NCI-H2107 treated with DMSO at 0.1 percent for 48 hours (cell line): ENCODE measurements at regions not wholly inside any gene's neighbourhood (a gene's known extent, or its start where the extent isn't known, plus 50 kb on each side); places are given as distances from the start of the nearest gene placed in this dataset.
"Not testable (repeated sequence)": the region's sequence is repeated elsewhere in the genome, so short reads cannot be mapped to it uniquely, and the experiment has no call there.

Experiments
- DNase-seq: peaks from one replicate; lab custom pipeline; 2025; ENCODE audit not compliant: unreplicated experiment; lab: John Stamatoyannopoulos, UW

DNA sequence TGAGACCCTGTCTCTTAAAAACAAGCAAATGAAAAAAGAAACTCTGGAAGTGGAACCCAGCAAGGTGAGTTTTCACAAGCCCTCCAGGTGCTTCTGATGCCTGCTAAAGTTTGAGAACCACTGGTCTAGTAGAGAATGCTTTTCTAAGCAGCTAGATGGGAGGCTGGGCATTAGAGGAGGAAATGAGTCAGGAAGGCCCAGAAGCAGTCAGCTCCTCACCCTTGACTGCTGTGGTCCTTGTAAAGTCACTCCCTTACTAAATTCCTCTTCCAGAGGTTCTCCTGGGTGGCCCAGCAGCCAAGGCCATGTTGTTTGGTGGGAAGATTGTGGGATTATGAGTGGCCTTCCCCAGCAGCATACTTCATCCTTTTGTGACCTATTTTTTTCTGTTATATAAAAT, 52.0 kb upstream of the FYN start:
- DNase-seq: no peak

DNA sequence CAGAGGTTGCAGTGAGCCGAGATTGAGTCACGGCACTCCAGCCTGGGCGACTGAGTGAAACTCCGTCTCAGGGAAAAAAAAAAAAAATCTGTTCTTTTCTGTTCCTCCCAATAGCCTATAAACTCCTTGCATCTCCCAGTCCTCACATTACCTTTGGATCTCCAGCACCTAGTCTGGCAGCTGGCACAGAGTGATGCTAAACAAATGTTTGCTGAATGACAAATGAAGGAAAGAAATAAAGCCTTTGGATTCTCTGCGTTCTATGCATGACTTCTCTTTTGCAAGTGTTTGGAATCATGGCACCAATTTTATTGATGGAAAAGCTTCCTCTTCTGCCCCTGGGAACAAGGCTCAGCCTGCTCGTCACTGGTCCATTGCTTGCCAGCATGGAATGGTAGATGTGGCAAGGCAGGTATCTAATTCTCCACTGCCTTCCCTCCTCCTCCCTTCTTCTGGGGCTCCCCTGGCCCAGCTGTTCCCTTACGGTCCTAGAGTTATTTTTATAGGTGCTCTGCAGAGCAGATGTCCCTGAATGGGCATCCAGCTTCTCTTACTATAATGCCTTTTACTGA, 53.6 kb upstream of the FYN start:
- DNase-seq: peak; percentile 58

DNA sequence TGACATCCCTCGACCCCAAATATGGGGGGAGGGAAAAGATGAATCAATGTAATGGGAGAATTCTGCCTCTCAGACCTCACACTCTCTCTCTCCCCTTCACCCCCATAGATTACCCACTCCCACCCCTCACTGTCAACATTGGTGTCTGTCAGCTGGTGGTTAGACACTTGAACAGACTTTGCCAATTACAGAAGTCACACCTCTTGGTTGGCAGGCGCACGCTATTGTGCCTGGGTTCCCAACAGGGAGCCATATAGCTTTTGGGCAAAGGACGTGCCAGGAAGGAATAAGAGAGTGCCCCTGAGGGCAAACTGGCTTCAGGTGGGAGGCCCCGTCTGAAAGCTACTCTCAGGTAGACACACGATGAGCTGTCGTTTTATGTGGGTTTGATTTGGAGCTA, 54.1 kb upstream of the FYN start:
- DNase-seq: peak; percentile 81

DNA sequence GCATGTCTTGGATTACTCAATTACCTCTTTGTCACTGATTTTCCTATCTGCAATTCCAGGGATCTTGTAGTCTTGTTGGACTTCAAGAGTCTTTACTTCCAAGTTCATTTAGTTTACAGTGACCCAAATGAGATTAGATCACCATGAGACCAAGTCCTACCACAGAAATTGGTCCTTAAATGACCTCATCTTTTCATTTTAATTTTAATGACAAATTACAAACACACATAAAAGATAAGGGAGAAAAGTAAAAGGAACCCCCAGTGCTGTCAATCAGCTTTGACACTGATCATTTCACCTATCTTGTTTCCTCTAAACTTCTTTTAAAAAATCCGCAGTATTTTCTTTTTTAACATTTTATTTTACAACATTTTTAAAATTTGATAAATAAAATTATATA, 54.9 kb upstream of the FYN start:
- no peak for DNase-seq

DNA sequence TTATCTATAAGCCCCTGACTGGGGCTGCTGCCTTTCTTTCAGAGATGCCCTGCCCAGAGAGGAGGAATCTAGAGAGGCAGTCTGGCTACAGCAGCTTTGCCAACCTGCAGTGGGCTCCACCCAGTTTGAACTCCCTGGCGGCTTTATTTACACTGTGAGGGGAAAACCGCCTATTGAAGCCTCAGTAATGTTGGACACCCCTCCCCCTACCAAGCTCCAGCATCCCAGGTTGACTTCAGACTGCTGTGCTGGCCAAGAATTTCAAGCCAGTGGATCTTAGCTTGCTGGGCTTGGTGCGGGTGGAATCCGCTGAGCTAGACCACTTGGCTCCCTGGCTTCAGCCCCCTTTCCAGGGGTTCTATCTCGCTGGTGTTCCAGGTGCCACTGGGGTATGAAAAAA, 61.4 kb upstream of the FYN start:
- peak; percentile 41 for DNase-seq

DNA sequence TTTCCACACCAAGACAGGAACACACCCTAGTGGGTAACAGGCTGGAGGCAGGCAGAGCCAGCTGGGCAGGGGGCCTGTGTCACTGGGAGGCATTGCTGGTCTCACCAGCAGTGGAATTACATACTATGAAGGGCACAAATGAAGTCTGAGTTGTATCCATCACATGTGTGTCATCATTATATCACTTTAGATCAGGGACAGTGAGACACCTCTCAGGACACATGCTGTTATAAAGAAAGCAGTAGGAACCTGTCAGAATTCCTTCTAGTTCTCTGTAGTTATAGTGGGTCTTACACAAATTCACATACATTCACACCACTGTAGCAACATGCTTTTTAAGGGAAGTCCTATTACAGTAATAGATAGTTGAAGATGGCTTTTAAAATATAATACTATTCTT, 63.5 kb upstream of the FYN start:
- DNase-seq: no peak

DNA sequence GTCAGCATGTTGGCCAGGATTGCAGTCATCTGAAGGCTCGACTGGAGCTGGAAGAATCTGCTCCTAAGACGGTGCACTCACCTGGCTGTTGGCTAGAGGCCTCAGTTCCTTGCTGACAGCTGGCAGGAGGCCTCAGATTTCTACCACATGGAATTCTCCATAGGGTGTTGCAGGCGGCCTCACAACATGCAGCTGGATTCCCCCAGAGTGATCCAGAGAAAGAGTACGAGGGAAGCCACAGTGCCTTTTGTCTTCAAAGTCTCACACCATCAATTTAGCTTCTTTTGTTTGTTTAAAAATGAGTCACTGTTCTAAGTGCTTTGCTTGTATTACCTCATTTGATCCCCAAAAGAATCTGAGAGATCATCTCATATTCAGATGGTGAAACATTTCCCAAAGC, 65.5 kb upstream of the FYN start:
- DNase-seq: peak; percentile 56

DNA sequence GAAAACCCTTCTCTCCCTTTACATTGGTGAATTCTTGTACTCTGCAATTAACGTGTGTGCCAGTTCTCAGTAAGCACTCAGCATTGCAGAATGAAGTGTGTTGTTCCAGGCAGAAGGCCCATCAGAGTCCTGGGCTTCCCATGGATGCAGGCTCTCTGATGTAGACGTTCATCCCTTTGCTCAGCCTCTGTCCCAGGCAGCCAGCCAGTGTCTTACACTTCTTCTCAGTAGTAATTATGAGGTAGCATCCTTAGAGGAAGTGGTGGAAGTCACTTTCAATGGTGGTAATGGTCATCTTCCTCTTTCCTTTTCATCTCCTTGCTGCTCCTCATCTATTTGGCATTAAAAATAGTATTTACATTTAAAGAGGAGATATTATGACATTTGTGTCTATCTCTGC, 66.7 kb upstream of the FYN start:
- no peak for DNase-seq

DNA sequence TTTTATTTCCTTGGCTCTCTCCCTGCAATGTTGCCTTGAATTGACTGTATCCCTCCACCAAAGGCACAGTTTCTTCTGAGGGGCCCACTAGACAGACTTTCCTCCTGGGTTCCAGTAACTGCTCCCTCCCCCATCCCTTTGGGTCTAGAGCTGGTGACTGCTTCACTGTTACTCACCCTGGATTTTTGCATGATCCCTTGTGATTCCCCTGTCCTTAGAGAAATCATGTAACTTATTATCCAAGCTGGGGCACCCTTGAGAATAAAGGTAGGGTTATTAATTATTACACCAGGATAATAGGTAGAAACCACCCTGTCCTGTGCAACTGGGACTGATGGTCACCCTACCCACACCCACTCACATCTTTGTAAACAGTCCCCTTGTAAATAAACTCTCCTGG, 67.5 kb upstream of the FYN start:
- no peak for DNase-seq

DNA sequence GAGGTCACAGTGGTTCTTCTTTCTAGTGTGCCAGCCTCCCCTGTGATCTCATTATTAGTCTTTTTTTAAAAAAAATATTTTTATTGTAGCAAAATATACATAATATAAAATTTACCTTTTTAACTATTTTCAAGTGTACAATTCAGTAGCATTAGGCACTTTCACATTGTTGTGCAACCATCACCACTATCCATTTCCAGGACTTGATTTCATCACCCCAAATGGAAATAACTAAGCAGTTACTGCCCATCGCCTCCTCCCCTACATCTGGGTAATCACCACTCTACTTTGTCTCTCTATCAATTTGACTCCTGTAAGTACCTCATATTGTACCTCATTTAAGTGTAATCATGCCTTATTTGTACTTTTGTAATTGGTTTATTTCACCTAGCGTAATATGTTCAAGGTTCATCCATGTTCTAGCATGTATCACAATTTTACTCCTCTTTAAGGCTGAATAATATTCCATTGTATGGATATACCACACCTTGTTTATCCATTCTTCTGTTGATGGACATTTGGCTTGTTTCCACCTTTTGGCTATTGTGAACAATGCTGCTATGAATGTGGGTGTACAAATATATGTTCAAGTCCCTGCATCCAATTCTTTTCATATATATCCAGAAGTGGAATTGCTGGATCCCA, 68.6 kb upstream of the FYN start:
- no peak for DNase-seq

DNA sequence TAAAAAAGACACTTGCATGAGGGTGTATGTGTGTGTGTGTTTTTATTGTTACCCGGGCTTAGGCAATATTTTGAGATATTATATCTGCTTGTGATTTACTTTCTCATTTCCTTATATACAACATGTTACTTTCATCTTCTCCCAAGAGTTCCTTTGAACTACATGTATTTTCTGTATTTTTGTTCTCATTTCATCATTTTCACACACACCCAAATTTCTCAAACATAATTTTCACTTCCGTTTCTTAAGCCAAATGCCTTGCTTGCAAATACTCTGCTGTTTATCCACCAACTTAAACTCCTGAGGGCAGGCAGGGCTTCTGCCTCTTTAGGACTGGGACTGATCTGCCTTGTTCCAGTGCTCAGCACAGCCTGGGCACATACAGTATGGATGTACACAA, 69.3 kb upstream of the FYN start:
- no peak for DNase-seq

DNA sequence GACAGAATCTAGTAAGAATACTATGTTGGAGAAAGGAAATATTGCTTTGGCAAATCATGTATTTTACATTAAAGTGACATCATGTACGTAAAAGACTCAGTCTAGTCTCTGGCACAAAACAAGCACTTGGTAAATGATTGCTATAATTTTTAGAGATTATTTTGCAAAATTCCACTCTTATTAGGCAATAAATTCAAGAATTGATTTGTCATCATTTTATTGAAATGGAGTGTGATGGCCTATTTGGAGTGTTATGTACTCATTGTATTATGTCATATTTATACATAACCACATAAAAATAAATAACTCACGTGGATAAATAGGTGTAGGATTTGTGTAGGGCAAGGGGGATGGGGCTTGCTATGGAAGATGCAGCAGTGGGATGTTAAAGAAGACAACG, 70.0 kb upstream of the FYN start:
- no peak for DNase-seq

DNA sequence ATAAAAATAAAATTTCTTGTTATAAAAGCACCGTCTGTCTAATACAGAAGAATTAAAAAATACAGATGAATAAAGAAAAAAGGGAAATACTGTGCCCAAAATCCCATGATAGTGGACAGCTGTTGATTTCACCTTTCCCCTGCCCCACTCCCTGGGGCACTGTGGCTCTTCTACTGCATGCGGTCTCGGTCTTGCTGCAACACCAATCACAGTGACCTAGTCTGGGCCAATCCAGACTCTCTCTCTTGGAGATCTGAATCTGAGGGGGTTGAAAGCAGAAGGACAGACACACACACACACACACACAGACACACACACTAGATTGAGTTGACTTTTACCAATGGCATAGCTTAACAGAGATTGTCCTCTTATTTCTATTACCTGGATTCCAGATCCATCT, 70.5 kb upstream of the FYN start:
- no peak for DNase-seq

DNA sequence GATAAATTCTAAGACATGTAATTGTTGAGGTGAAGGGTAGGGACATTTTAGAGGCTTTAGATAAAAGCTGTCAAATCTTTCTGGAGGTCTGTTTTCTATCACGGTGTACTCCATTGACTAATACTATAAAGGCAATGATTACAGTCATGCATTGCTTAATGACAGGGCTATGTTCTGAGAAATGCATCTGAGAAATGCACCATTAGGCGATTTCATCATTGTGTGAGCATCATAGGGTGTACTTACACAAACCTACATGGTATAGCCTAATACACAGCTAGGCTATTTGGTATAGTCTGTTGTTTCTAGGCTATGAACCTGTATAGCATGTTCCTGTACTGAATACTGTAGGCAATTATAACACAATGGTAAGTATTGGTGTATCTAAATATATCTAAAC, 71.3 kb upstream of the FYN start:
- no peak for DNase-seq

DNA sequence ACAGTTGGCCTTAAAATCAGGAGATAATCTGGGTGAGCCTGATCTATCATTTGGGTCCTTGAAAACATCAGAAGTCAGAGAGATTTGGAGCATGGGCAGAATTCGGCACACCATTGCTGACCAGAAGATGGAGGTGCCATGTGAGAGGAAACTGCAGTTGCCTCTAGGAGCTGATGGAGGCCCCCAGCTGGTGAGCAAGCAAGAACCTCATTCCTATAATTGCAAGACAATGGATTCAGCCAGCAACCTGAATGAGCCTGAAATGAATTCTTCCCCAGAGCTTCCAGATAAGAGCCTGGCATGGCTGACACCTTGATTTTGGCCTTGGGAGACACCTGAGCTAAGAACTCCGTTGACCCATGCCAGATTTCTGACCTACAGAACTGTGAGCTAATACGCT, 76.3 kb upstream of the FYN start:
- no peak for DNase-seq

DNA sequence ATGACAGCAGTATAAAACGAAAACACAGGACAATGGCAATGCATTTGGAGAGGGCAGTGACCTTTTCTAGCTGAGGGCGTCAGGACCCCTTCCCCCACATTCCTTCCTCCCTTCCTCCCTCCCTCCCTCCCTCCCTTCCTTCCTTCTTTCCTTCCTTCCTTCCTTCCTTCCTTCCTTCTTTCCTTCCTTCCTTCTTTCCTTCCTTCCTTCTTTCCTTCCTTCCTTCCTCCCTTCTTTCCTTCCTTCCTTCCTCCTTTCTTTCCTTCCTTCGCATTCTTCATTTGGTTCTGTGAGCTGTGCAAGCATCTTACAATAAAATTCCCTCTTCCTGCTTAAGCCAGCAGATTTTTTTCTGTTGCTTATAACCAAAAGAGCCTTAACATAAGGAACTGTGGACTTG, 76.7 kb upstream of the FYN start:
- not testable (repeated sequence) for DNase-seq

DNA sequence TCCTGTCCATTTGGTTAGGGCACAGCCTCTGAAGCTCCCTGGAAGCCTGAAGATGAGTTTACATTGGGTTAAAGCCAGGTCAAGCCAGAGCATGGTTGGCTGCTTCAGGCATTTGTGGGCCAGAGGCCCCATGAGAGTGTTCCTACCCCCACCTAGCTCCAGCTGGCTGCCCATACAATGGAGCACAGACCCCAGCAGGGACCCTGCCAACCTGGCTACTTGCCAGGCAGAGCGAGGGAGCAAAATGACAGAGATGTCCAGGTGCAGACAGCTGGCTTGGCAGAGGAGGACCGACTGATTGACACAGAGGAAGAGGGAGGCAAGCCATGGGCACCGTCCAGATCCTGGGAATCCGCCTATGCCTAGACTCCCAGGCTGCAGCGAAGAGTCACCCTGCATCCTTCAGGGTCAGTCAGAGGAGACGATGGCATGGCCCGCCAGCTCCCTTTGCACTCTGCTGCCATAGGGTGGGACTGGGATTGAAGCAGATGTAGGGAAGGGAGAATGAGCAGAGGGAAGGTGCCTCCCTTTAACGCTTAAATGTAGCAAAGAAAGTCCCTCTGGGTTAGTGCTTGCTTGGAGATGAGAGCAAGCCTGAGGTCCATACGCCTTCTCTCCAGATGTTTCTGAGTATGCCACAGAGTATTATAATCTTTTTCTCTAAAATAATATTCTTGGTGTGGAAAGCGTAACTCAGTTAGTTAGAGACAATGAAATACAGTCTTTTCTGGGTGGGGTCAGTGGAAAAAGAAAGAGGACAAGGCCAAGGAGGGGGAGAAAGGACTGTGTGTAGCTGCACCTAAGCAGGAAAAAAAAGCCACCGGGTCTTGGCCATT, 77.6 kb upstream of the FYN start:
- DNase-seq: no peak

DNA sequence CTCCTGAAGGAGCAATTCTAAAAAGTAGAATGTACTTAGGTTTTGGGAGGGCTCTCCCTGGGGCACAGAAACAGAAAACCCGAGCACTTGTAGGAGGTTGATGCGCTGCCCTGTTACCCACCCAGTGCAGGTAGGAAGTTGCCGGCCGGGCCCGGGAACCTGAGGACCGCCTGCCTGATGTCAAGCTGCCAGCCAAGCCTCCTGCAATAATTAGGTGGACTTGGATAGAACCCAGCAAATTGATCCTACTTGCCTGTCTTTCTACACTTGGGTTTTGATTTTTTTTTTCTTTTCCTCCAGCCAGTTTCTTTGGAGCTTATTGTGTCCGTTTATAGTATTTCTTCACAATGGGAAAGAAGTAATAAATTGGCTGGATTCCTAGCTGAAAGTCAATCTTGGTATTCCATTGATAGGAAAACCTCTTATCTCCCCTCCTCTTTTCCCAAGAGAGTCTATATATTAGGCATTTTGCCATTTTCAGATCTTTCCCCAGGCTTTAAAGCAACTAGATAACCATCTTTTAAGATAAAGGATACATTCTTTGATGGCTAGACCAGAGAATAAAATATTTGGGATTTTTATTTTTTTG, 78.3 kb upstream of the FYN start:
- no peak for DNase-seq

DNA sequence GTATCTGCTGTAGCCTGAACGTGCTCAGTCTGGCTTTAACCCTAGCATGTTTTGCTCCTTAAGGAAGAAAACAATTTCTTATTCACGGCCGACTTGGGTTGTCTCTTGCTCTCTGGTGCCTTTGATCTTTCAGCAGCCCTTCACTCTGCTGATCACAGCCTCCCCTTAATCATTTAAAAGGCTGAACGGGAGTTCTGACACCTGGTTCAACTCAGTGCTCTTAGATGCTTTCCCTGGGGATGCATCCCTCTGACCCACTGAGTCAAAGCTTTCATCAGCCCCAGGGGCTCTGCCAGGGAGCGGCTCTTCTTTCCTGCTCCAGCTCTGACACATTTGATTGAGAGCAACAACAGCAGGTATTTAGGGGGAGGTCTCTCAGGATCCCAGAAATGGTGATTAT, 79.0 kb upstream of the FYN start:
- DNase-seq: no peak

DNA sequence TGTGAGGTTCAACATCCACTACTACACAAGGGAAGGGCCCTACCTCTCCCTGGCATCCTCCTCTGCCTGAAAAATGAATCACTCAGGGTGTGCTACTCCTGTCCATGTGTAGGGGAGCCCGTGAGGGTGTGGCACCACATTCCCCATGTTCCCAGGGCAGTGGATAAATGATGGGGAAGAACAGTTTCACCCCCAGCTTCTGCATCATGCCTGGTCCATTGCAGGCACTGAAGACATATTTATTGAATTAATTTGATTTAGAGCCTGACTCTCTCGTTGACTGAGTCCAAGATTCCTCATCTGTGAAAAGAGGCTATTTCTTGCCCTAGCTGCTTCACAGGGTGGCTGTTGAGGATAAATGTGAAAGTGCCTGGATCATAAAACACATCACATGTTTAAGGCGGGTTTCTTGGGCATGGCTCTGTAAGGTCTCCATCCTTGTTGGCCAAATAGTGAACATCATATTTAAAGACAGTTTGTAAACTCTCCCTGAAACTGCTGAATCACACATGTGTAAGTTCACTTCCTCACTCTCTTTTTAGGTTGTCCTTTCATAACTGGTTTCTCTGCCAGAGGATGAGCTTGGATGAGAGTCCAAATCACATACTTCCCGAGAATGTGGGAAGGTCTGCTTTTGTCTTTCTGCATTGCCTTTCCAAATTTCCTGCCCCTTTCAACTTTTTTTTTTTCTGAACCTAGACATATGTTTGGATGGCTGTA, 79.7 kb upstream of the FYN start:
- no peak for DNase-seq

DNA sequence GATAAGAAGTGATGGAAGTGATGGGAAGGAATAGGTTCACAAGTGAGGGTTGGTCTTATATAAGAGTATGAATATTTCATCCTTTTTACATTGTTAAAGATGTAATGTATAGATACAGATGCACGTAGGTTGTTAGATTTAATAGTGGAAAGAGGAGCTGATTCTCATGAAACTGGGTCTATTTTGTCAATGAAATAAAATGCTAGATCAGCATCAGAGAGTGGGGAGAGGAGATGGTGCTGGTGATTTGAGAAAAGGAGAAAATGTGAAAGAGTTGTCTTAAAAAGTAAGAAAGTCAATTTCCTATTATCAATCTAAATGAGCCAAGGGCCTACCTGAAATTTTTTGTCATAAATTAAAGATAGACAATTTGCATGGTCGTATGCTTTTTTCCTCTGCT, 82.8 kb upstream of the FYN start:
- DNase-seq: no peak
